ENCODE measurements at regions not wholly inside any gene's neighbourhood (a gene's known extent, or its start where the extent isn't known, plus 50 kb on each side); places are given as distances from the start of the nearest gene placed in this dataset.

DNA sequence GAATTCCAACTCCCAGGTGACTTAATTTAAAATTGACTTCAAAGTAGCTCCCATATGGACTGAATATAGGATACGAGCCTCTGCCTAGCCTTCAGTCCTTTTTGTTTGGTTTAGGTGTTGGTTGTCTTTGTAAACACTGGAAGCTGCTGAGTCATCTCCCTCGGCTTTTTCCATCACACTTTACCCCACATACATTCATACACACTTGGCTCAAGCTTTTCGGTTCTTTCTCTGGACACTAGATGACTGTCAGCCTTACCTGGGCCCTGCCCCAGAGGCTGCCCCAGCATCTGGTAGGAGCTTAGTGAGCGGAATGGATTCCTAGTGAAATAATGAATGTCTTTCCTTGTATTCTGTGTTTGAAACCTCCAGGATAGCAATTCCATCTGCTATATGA is 201.5 kb upstream of the IL12A start:
- no peak overlapping the region for H3K4me3 Mint-ChIP-seq
- Histone ChIP-seq H3K27ac (ENCODE audit: low read length) (no peak overlapping the region), H3K4me1 (ENCODE audit: control insufficient read depth, insufficient read depth, low read length) (no peaks in the 10 kb centered on the region), H3K4me3 (ENCODE audit: low read length) (no peak overlapping the region), H3K36me3 (ENCODE audit: control insufficient read depth, insufficient read depth, low read length) (no peaks in the 10 kb centered on the region), H3K27me3 (ENCODE audit: control insufficient read depth, insufficient read depth, low read length) (no peaks in the 10 kb centered on the region), H3K9me3 (ENCODE audit: control insufficient read depth, insufficient read depth, low read length) (no peaks in the 10 kb centered on the region)
- 85% methylated on average over 3 of the region's 4 CpGs for WGBS (ENCODE audit: insufficient coverage)
- no peak for ATAC-seq
- TF ChIP-seq, protein P1, sequence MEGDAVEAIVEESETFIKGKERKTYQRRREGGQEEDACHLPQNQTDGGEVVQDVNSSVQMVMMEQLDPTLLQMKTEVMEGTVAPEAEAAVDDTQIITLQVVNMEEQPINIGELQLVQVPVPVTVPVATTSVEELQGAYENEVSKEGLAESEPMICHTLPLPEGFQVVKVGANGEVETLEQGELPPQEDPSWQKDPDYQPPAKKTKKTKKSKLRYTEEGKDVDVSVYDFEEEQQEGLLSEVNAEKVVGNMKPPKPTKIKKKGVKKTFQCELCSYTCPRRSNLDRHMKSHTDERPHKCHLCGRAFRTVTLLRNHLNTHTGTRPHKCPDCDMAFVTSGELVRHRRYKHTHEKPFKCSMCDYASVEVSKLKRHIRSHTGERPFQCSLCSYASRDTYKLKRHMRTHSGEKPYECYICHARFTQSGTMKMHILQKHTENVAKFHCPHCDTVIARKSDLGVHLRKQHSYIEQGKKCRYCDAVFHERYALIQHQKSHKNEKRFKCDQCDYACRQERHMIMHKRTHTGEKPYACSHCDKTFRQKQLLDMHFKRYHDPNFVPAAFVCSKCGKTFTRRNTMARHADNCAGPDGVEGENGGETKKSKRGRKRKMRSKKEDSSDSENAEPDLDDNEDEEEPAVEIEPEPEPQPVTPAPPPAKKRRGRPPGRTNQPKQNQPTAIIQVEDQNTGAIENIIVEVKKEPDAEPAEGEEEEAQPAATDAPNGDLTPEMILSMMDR (IDR thresholded peaks at IDR 0.05): no peak
- H3K27me3 Mint-ChIP-seq (ENCODE audit: low read depth in 2 of 2): peaks cover 4 to 16% of the 10 kb centered on the region in 2 donors
- no peak for DNase-seq
- H3K36me3 Mint-ChIP-seq: no peaks in the 10 kb centered on the region
- H3K4me1 Mint-ChIP-seq: no peaks in the 10 kb centered on the region
- no peaks in the 10 kb centered on the region for H3K9me3 Mint-ChIP-seq
- intact Hi-C loops (cut with micrococcal nuclease): no loop called here
- H3K27ac Mint-ChIP-seq: no peak overlapping the region

DNA sequence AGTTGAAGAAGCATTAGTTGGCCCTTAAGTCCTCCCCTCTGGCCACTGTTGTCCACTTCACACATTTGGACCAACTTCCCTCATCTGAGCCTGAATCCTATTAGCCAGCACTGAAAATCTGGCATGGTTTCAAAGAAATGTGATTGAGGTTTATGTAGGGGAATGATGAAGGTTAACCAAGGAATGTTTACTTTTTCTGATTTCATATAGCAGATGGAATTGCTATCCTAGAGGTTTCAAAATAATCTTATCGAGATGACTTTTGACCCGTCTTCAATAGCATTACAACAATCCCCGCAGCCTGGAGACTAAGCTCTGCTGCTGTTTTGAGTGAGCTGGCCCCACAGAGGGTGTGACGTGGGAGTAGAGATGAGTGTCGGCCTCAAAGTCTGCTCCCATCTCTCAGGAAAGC is 200.8 kb upstream of the IL12A start:
- DNase-seq (no peak), ATAC-seq (no peak)
- Mint-ChIP-seq H3K4me1 (no peaks in the 10 kb centered on the region), H3K27me3 (ENCODE audit: low read depth in 2 of 2) (peaks cover 4 to 16% of the 10 kb centered on the region in 2 donors), H3K27ac (no peak overlapping the region), H3K9me3 (no peaks in the 10 kb centered on the region), H3K4me3 (no peak overlapping the region), H3K36me3 (no peaks in the 10 kb centered on the region)
- Histone ChIP-seq H3K27me3 (ENCODE audit: control insufficient read depth, insufficient read depth, low read length) (no peaks in the 10 kb centered on the region), H3K4me1 (ENCODE audit: control insufficient read depth, insufficient read depth, low read length) (no peaks in the 10 kb centered on the region), H3K27ac (ENCODE audit: low read length) (no peak overlapping the region), H3K9me3 (ENCODE audit: control insufficient read depth, insufficient read depth, low read length) (no peaks in the 10 kb centered on the region), H3K36me3 (ENCODE audit: control insufficient read depth, insufficient read depth, low read length) (no peaks in the 10 kb centered on the region), H3K4me3 (ENCODE audit: low read length) (no peak overlapping the region)
- 93% methylated on average over 5 of the region's 5 CpGs for WGBS (ENCODE audit: insufficient coverage)
- intact Hi-C loops (cut with micrococcal nuclease): no loop called here
- TF ChIP-seq, protein P1 (IDR thresholded peaks at IDR 0.05): no peak

DNA sequence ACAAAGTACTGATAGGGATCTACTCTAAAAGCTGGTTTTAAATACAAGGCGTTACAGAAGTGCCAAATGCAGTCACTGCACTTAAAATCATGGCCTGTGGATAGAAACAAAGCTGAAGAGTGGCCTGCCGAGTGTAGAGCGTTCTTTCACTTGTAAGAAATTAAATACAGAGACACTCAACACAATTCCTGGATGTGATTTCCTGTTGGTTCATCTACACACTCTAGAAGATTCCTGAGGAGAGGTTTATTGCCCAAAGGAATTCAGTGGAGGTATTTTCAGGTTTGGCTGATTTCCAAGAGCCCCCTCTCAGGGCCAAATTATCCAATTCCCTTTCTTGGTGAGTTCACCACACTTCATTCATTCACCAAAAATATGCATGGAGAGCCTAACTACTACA is 200.3 kb upstream of the IL12A start:
- TF ChIP-seq, protein P1 (IDR thresholded peaks at IDR 0.05): no peak
- Mint-ChIP-seq H3K36me3 (no peaks in the 10 kb centered on the region), H3K4me3 (no peak overlapping the region), H3K27ac (no peak overlapping the region), H3K9me3 (no peaks in the 10 kb centered on the region), H3K4me1 (no peaks in the 10 kb centered on the region), H3K27me3 (ENCODE audit: low read depth in 2 of 2) (peaks cover 4 to 11% of the 10 kb centered on the region in 2 donors)
- Histone ChIP-seq H3K36me3 (ENCODE audit: control insufficient read depth, insufficient read depth, low read length) (no peaks in the 10 kb centered on the region), H3K4me3 (ENCODE audit: low read length) (no peak overlapping the region), H3K9me3 (ENCODE audit: control insufficient read depth, insufficient read depth, low read length) (no peaks in the 10 kb centered on the region), H3K4me1 (ENCODE audit: control insufficient read depth, insufficient read depth, low read length) (no peaks in the 10 kb centered on the region), H3K27me3 (ENCODE audit: control insufficient read depth, insufficient read depth, low read length) (no peaks in the 10 kb centered on the region), H3K27ac (ENCODE audit: low read length) (no peak overlapping the region)
- no peak for ATAC-seq
- DNase-seq: no peak
- 68% methylated on average over 2 of the region's 3 CpGs for WGBS (ENCODE audit: insufficient coverage)
- intact Hi-C loops (cut with micrococcal nuclease): no loop called here

DNA sequence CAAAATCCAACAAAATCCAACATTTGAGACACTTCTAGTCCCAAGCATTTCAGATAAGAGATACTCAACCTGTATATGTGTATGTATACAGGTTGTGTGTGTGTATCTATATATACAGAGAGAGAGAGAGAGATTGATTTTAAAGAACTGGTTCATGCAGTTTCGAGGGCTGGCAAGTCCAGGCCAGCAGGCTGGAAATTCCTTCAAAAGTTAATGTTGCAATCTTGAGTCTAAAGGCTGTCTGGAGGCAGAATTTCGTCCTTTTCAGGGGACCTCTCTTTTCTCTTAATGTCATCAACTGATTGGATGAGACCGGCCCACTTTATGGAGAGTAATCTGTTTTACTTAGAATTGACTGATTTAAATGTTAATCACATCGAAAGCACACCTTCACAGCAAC is 199.6 kb upstream of the IL12A start:
- Histone ChIP-seq H3K4me3 (ENCODE audit: low read length) (no peak overlapping the region), H3K36me3 (ENCODE audit: control insufficient read depth, insufficient read depth, low read length) (no peaks in the 10 kb centered on the region), H3K27ac (ENCODE audit: low read length) (no peak overlapping the region), H3K4me1 (ENCODE audit: control insufficient read depth, insufficient read depth, low read length) (no peaks in the 10 kb centered on the region), H3K27me3 (ENCODE audit: control insufficient read depth, insufficient read depth, low read length) (no peaks in the 10 kb centered on the region), H3K9me3 (ENCODE audit: control insufficient read depth, insufficient read depth, low read length) (no peaks in the 10 kb centered on the region)
- DNase-seq: no peak
- no peaks in the 10 kb centered on the region for H3K9me3 Mint-ChIP-seq
- 69% methylated on average over 3 of the region's 4 CpGs for WGBS (ENCODE audit: insufficient coverage)
- H3K27ac Mint-ChIP-seq: no peak overlapping the region
- H3K4me1 Mint-ChIP-seq: no peaks in the 10 kb centered on the region
- intact Hi-C loops (cut with micrococcal nuclease): no loop called here
- peaks cover 4% of the 10 kb centered on the region in 2 donors for H3K27me3 Mint-ChIP-seq (ENCODE audit: low read depth in 2 of 2)
- ATAC-seq: no peak
- TF ChIP-seq, protein P1 (IDR thresholded peaks at IDR 0.05): no peak
- H3K36me3 Mint-ChIP-seq: no peaks in the 10 kb centered on the region
- no peak overlapping the region for H3K4me3 Mint-ChIP-seq

All from natural killer cell (primary cell).